Left renal cortex interstitium (tissue), 4 donors: ENCODE measurements at regions not wholly inside any gene's neighbourhood (a gene's known extent, or its start where the extent isn't known, plus 50 kb on each side); places are given as distances from the start of the nearest gene placed in this dataset.
"Not testable (repeated sequence)": the region's sequence is repeated elsewhere in the genome, so short reads cannot be mapped to it uniquely, and the experiment has no call there.

Experiments
- DNase-seq, 4 donors: peaks; one replicate each; pipeline ENCODE4 v3.0.0-alpha.2; 2013; ENCODE audit warnings: low read depth in 4 of 4, low spot score in 2 of 4, missing footprints in 1 of 4

DNA sequence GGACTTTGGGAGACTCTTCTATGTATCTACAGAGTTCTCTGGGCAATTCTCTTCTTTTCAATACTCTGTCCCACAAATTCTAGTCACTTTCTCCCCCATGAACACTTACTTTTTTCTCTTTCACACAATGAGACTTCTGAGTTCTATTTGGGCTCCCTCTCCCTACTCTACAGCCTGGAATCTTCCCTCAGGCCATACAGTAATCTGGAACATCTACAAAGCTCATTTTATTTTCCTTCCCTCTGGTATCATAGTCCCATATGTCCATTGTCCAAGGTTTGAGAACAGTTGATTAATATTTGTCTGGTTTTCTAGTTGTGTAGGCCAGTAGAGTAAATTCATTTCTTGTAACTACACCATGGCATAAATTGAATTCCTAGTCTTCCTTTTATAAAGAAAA is 544.6 kb upstream of the RAG2 start:
- DNase-seq = no peak

DNA sequence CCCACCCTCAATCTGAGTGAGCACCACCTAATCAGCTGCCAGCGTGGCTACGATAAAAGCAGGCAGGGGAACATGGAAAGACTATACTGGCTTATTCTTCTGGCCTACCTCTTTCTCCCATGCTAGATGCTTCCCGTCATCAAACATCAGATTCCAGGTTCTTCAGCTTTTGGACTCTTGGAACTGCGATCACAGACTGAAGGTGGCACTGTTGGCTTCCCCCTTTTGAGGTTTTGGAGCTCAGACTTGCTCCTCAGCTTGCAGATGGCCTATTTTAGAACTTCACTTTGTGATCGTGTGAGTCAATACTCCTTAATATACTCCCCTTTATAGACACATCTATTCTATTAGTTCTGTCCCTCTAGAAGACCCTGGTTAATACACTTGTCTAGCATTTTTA is 543.7 kb upstream of the RAG2 start:
- no peak for DNase-seq

DNA sequence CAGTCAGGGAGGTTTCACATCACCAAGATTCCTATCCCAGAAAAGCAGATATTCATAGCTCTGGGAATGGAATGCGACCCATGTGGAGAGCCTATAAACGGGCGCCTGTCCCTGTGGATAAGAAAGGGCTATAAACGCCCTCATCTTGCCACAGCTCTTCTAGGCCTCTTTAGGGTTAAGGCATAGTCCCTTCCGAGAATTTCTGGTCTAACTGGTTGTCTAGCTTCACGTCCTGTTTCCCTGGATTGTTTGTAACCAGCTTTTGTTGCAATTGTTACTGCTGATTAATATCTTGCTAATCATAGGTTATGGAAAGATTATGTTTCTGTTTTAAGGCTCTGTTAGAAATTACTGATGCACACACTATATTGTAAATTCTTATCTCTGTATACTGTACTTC is 537.6 kb upstream of the RAG2 start:
- not testable (repeated sequence) for DNase-seq

DNA sequence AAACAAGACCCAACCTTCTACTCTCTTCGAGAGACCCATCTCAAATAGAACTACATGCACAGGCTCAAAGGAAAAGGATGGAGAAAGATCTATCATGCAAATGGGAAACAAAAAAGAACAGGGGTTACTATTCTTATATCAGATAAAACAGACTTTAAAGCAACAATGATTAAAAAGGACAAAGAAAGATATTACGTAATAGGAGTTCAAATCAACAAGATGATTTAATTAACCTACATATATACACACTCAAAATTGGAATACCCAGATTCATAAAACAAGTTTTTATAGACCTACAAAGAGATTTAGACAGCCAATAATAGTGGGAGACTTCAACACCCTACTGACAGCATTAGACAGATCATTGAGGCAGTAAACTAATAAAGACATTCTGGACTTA is 536.6 kb upstream of the RAG2 start:
- no peak for DNase-seq

DNA sequence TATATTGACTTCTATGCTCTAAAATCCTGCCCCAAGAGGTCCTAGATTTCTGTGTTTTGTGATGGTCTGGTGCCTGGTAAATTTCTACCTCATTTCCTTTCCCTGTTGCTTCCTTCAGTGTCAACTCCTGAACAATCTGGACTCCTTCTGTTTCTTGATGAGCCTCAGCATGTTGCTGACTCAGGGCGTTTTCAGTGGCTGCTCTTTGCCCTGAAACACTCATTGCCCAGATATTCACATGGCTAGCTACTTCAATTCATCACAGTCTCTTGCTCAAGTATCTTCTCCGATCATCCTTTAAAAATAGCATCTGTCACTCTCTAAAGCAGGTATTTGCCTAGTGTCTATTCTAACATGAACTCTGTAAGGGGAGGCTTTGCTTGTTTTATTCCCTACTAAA is 526.3 kb upstream of the RAG2 start:
- no peak for DNase-seq

DNA sequence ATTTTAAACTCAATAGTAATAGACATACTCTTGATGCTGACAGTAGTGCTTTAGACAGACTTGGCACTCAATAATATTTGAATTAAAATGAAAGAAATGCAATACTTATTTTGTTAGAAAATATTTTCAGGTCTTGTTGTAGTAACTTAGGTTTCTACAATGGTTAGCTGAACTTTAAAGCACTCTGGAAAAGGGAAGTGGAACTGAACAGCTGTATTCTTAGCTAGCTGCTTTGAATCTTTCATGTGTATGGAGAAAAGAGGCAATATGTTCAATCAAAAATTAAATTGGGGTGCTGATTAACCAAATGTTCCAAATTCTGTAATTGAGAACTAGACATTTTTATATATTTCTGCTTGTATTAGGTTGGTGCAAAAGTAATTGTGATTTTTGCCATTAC is 517.9 kb upstream of the RAG2 start:
- no peak for DNase-seq

DNA sequence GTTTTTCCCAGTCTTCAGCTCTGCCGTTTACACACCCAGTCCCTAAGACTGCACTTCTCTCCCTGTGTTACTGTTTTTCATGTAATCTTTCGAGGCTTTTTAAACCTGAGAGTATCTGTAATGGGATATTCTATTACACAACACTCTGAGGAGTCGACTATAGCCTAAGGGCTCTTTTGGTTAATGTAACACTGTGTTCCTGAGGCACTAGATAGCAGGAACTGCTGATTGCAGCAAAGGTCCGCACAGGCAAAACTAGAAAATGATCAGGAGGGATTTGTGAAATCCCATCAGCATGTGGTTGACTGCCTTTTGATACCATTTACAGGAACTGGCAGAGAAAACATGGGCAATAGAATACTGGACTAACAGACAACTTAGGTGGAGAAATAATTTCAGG is 512.3 kb upstream of the RAG2 start:
- DNase-seq = no peak

DNA sequence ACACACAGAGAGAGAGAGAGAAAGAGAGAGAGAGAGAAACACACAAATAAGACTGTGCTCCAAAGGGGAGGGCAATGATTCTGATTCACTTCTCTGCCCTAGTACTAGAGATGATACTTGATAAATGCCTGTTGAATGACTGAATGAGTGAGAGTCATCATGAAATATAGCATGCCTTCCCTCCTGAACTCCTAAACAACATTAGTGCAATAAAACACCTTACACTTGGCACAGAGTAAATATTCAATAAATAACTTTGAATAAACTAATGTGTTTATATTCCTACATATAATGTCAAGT is 511.2 kb upstream of the RAG2 start:
- DNase-seq = no peak

DNA sequence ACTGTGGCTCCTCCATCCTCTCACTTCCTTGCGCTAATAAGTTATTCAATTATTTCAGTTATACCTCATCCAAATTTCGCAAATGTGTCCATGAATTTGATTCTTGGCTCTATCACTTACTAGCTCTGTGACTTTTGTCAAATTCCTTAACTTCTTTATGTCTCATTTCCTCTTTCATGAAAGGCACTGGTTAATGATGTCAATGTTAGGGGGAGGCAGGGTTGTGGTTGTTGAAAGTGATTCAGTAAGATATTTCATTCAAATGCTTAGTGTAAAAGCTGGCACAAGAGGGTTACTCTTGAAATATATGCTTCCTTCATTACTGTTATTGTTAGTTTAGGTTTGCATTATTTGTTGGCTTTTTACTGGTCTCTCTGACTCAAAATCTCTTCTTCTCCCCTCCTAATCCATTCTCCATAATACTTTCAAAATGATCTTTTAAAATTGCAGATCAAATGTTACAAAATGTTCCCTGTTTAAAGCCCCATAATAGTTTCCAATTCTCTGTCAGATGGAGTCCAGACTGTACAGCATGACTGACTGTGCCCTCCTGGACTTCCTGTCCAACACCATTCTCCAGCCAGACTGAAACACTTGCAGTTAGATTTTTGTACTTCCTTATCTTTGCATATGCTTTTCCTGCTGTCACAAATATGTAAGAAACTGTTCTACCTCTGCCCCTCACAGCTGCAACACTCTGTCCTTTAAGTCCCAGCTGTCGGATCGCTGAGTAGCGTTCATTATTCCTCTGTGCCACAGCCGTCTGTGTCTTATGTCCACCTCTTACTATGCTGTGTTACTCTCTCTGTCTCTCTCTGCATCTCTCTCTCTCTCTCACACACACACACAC is 510.6 kb upstream of the RAG2 start:
- DNase-seq = no peak

DNA sequence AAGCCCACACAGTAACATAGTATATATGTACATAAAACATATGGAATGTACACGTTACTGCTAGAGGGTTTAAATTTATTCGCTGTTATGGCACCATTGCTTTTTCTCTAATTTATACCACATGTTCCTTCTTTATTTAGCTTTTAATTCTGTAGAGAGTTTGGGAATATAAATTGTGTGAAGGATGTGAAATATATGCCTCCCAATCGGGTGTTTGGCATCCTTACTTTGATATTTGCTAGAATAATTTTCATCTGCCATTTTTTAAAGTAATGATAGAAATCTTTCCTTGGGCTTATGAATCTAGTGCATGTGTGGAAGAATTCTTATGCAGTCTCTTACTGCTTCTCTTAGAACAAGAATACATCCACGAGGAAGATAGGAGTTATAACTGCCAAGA is 509.8 kb upstream of the RAG2 start:
- no peak for DNase-seq

DNA sequence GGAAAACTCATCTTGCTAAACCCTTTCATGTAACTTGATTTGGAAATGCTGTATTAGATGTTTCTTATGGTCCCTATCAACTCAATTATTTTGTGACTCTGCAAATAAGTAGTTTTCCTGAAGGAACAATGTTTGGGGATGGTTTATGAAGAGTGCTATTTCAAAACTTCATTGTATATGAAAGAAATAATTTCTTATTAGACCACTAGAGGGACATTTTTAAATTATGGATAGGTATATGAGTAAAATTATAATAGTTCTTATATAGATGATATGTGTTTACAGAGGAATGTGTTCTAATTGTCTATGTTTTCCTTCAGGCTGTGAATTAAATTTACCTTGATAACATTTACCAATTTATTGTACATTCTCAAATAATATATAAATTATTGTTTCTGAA is 509.4 kb upstream of the RAG2 start:
- DNase-seq = no peak

DNA sequence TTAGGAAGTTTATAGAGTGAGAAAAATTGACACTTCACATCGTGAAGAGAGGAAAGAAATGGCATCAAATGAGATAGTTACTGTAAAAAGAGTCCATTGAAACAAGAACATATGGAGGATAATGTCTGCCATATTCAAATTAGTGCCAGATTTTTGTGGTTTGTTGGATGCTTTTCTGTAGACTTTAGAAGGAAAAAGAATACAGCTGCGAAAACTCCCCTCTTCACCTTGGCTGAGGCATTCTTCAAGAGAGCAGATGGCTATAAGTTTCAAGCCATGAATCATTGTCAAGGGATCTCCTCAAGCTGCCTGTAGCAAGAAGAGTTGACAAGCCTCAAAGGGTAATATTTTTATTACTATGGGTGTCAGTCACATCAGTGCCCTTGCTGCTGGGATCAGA is 507.4 kb upstream of the RAG2 start:
- no peak for DNase-seq

DNA sequence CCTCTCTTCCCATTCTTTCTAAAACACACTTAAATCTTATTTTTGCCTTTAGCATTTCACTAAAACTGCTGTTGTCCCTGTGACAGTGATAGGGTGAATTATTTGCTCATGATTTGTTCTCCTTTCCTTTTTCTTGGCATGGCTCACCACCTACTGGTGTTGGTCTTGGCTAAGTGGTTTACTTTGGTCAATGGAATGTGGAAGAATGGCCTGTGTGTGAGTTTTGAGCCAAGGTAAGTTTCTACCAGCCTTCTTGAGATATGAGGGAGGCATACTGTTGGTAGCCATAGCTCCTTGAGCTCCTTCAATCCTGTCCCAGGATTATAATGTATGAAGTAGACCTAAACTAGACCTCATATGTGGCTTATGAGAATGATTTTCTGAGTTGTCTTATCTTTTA is 506.3 kb upstream of the RAG2 start:
- DNase-seq = no peak

DNA sequence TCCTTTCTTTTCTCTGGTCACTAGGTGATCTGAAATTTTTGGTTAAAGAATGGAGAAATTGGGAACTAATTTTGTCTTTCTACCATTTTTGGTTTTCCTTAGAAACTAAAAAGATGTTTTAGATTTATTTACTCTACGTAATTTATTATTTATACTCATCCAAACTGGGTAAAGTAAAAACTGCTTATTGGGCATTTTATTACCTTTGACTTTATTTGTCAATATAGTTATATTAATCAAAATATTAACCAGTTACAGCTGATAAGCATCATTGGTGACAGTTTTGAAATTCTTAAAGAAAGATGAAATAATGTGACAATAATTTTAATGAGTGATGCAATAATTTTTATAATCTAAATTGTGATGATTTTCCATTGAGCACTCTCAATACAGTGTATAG is 502.0 kb upstream of the RAG2 start:
- no peak for DNase-seq

DNA sequence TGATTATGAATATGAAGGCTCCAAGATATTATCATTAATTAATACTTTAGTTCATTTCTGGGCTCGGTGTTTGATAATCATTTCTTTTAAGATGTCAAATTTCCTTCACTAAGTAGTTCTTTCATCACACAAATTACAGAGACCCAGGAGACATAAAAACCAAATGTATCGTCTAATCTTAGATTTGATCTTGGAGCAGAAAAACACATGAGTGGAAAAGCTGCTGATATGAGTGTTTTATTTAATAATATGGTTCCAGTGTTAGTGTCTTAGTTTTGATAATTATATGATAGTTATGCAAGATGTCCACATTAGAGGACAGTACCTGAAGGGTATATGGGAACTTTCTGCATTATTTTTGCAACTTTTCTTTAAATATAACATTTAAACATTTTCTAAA is 494.5 kb upstream of the RAG2 start:
- no peak for DNase-seq

DNA sequence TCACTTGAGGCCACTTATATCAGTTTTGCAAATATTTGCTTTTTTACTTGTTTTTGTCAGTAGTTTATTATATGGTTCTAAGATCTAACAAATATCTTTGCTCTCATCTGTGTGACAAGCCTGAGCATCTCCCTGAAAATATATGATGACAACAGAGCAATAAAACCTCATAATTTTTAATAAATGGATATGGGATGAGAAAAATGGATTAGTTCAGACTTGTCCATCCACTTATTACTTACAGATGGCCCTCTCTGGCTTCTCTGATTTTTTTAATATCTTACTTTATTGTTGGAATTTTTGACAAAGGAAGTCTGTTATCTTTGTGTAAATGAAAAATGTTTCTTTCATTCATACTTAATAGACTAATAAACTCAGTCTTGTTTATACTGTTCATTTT is 491.4 kb upstream of the RAG2 start:
- no peak for DNase-seq

DNA sequence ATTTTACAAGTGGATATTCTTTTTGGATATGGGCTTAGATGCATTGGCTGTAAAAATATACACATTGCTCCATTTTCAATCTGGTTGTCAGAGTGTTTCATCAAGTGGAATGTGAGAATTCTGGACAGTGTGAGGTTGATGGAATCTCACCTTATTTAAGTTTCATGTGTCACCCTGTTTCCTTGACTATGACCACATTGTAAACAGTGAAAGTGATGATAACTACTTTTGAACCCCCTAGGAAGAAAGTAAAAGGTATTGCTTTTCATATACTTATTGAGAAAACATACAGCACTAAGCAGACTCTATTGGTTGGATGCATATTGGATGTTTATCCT is 490.5 kb upstream of the RAG2 start:
- DNase-seq = no peak

DNA sequence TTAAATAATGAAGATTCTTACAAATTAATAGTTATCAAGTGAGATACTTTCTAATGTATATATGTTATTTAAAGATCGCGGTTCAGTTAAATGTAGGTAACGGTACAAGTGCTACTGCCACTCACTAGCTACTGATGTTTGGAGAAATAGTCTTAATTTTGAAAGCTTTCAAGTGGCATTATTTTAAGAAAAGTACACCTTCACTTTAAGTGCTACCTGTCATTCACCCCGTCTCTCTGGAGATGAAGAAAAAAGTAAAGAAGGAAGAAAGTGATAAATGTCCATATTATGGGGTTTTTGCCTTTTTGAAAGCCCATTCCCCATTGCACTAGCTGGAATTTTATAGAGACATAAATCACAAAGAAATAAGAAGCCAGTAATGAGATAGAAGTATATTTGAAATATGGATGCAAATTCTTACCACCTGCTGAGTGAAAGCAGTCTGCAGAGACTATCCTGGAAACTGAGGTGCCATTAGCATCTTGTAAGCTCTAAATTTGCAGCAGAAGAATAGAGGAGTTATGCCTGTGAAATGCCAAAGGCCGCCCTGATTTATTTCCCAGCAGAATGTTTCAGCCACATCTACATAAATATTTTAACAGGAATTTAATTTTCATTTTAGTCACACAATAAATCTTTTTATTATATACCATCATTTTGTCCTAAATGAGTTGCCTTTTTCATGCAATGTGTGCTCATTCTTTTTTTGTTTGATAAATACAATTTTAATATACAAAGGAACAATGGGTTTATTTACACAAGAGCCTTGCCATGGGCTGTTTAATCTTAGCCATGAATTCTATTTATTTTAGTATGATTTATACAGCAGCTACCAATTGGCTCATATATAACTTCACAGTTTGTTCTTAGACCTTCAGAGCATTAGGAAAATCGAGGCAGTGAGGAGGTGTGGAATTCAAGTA is 489.9 kb upstream of the RAG2 start:
- no peak for DNase-seq

DNA sequence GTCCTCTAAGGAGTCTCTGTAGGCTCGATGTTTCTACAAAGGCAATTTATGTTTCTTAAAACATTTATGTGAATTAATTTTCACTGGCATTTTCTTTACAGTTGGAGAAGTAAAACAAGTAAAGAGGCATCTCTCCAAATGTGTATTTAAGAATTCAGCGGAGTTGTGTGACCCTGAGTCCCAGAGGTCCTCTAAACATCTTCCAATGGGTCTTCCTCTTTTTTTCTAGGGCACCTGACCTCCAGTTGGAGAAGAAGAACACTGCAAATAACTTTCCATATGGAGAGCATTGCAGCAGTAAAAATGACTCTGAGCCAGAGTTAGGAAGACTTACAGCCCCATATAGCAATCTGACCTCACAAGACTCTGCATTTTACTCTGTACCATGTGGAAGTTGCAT is 480.5 kb upstream of the RAG2 start:
- DNase-seq = peak in 2 of 4 donors; percentile 44 to 45

DNA sequence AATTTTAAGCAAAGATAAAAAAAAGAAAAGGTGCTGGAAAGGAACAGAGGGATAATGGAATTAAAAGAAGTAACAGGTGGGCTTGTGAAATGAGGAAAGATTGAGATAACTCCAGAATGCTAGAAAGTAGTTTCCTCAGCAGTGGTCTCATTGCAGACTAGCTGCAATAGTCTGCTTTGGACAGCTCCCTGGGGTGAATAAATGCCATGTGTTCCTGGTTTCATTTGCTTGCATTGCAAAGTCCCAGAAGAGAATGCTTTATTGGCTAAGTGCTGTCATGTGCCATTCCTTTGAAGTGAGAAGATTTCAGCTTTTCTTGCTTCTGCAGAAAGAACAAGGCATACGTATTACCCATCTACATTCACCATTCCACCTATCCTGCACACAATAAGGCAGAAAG is 478.8 kb upstream of the RAG2 start:
- no peak for DNase-seq

DNA sequence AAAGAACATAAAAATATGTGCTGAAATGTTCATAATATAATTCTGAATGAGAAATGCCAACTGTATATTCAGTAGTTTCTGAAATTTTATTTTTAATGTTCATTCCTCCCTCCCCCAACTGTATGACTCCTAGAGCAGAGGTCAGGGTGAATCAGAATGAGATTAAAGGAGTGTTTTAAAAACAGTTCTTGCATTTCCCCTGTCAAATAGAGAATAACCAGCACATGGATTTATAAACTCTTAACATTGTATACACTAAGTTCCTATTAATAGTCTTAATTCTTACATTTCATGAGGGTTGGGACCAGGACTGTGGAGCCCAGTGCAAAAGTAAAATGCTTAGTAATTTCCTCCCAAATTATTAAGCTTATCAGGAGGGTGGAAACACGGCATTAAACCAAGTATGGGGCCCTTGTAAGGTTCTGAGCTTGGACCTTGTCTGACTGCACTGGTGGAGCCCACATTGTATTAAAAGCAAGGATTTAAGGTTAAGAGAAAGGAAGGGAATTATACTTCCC is 474.6 kb upstream of the RAG2 start:
- DNase-seq = no peak

DNA sequence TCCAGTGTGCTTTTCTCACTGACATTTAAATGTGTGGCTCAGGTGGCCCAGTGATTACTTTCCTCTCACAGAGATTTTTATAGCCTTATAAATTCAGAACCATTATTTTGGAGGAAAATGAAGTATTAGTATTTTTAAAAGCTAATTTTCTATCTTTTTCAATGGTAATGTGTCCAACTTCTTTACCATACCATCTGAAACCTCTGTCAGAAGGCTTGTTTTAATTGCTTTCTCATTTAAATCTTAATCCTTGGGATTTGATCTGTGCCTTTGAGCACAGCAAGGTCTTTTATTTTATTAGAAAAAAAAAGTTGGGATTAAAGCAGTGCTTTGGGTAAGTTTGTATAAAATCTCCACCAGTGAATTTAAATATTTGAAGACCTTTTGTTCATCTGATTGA is 452.3 kb upstream of the RAG2 start:
- no peak for DNase-seq
